ENCODE measurements at regions not wholly inside any gene's neighbourhood (a gene's known extent, or its start where the extent isn't known, plus 50 kb on each side); places are given as distances from the start of the nearest gene placed in this dataset.

DNA sequence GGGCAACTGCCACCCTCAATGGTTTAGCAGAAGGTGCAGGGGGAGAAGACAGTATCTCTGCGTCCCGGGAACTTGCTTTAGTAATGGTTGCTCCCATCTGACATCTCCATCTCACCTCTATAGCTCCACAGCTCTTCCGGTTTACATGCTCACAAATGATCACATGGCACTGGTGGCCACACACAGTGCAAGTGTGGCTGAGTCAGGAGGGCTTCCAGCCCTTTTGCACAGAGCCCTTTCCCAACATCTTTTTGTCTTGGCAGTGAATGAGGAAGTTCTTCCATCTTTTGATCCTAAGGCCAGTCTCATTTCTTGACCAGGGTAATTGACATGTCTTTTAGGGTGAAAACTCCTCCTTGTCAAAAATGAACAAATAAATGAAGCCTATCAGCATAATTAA, 347.7 kb downstream of the LPIN1 start:
- TF ChIP-seq, protein P1, sequence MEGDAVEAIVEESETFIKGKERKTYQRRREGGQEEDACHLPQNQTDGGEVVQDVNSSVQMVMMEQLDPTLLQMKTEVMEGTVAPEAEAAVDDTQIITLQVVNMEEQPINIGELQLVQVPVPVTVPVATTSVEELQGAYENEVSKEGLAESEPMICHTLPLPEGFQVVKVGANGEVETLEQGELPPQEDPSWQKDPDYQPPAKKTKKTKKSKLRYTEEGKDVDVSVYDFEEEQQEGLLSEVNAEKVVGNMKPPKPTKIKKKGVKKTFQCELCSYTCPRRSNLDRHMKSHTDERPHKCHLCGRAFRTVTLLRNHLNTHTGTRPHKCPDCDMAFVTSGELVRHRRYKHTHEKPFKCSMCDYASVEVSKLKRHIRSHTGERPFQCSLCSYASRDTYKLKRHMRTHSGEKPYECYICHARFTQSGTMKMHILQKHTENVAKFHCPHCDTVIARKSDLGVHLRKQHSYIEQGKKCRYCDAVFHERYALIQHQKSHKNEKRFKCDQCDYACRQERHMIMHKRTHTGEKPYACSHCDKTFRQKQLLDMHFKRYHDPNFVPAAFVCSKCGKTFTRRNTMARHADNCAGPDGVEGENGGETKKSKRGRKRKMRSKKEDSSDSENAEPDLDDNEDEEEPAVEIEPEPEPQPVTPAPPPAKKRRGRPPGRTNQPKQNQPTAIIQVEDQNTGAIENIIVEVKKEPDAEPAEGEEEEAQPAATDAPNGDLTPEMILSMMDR (IDR thresholded peaks at IDR 0.05), result no peak
- no peak for TF ChIP-seq ZFX (IDR thresholded peaks at IDR 0.05; ENCODE audit: borderline replicate concordance)
- no peak overlapping the region for H3K27ac ChIP-seq

DNA sequence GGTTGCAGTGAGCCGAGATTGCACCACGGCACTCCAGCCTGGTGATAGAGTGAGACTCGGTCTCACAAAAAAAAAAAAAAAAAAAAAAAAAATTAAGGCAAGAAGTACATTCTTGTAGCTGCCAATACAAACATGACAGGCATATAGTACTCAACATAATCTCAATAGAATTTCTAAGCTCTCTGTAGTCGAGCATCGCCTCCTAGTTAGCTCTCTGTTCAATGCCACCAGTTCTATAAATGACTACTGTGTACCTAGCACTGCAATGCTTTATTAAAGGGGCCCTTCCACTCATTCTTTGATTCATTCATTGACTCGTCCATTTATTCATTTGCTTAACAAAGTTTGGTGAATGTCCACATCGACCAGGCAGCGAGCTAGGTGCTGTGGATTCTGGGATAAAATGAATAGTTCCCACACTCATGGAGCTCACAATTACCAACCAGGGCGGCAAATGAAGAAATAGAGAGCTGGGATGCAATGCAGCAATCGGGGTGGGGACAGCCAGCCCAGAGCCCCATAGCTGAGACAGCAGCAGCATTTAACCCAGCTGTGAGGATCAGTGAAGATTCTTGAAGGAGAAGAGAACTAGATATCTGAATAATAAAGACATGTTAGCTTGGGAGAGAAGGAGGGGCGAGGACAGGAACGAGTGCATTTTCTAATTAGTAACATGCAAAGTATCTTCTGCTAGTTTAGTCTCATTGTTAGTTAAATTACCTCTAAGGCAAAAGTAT, 349.8 kb downstream of the LPIN1 start:
- TF ChIP-seq, protein P1 (IDR thresholded peaks at IDR 0.05), result no peak
- TF ChIP-seq ZFX (IDR thresholded peaks at IDR 0.05; ENCODE audit: borderline replicate concordance), result no peak
- no peak overlapping the region for H3K27ac ChIP-seq

DNA sequence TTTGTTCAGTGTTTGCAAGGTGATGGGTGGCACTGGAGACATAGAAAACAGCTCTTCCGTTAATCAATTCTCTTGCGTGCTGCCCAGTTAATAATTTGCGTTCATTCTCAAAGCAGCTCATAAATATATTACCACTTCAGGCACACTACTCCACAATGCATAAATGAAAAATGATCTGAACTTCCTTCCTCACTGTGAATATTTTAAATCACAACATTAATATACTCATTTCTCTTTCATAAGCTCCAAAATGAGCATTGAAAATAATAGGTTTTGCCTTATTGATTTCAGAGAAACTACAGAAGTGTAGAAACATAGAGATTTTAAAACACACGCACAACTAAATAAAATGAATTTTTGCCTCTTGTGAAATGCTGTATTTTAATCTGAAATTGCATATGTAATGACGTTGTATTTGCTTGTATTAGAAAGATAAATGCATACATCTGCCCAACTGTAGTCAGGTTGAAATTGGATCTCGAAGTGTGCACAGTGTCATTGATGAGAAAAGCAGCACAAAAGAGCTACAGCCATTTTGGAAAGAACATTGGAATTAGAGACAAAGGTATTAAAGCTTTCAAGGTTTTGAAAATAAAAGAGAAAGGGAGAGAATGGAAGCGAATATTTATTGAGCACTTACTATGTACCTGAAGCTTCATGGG, 350.5 kb downstream of the LPIN1 start:
- TF ChIP-seq, protein P1 (IDR thresholded peaks at IDR 0.05), result no peak
- TF ChIP-seq ZFX (IDR thresholded peaks at IDR 0.05; ENCODE audit: borderline replicate concordance), result no peak
- no peak overlapping the region for H3K27ac ChIP-seq

DNA sequence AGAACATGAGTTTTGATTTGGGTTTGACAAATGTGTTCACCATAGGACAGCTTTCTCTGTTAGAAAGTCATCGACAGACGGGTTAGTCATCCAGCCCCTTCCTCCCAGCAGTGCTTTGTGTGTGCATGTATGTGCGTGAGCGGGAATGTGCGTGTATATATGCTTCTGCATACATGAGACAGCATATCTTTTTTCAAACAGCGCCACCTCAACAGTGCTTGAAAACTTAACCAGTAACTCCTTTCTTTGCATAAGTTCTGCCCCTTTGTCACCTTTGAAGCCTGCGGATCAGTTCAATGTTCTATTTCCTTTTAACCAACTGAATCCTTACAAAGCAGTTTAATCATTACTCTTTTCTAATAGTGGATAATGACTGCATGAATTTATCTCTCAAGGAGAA, 351.4 kb downstream of the LPIN1 start:
- no peak overlapping the region for H3K27ac ChIP-seq
- no peak for TF ChIP-seq ZFX (IDR thresholded peaks at IDR 0.05; ENCODE audit: borderline replicate concordance)
- TF ChIP-seq, protein P1 (IDR thresholded peaks at IDR 0.05), result no peak; the same call in 1 of the 2 replicates

DNA sequence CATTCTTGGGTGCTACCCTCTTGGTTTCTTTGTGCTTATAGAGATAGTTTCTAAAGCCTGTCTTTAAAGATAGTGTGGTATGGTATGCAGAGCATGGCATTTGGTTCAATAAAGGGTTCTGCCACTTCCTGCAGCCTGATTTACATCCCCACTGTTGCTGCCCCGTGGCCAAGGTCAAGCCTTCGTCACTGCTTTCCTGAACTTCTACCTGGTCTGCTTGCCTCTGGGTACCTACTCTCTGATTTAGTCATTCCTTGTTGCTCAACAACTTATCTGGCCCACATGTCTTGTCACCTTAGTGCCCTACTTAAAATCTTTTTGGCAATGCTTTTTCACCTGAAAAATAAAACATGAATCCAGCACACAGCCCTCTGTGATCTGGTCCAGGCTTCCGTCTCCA, 352.9 kb downstream of the LPIN1 start:
- H3K27ac ChIP-seq, result no peak overlapping the region
- TF ChIP-seq, protein P1 (IDR thresholded peaks at IDR 0.05), result no peak
- no peak for TF ChIP-seq ZFX (IDR thresholded peaks at IDR 0.05; ENCODE audit: borderline replicate concordance)

DNA sequence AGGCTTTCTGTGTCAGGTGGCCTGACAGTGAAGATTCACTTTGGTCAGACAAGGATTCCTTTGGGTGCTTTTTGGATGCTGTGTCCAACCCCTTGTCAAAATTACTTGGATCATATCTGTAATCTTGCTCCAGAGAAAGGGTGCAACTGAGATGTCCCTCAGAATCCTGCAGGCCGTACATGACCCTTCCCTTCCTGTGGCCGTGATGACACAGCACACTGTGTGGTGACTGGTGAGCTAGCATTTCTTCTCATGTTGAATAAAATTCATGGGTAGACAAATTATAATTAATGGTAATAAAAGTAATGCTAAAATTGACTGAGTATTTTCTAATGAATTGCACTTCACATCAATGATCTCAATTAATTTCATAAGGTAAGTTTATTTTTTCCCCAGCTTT, 356.2 kb downstream of the LPIN1 start:
- no peak for TF ChIP-seq ZFX (IDR thresholded peaks at IDR 0.05; ENCODE audit: borderline replicate concordance)
- TF ChIP-seq, protein P1 (IDR thresholded peaks at IDR 0.05), result no peak
- no peak overlapping the region for H3K27ac ChIP-seq

DNA sequence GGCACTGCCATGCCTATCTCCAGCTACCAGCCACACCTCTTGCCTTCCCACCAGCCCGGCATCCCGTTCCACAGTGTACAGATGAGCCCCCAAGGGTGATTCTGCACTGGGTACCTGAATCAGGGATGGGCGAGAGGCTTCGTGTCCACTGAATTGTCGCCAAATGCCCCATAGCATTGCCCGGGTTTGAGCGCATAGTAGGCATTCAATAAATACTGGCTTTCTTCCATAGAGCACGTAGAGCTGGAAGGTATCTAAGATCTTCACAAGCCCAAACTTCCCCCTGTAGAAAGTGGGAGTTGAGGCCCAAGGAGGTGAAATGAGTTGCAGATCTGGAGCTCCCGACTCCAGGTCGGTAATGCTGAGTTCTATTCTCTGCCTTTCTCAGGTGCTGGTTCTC, 358.7 kb downstream of the LPIN1 start:
- no peak overlapping the region for H3K27ac ChIP-seq
- TF ChIP-seq ZFX (IDR thresholded peaks at IDR 0.05; ENCODE audit: borderline replicate concordance), result no peak
- TF ChIP-seq, protein P1 (IDR thresholded peaks at IDR 0.05), result no peak

Measured in 22Rv1 (cell line).